ENCODE measurements at regions not wholly inside any gene's neighbourhood (a gene's known extent, or its start where the extent isn't known, plus 50 kb on each side); places are given as distances from the start of the nearest gene placed in this dataset.
"Not testable (repeated sequence)": the region's sequence is repeated elsewhere in the genome, so short reads cannot be mapped to it uniquely, and the experiment has no call there.

- DNase-seq (ENCODE audit: low spot score) = no peak
Observed at GRCh38 chr11:23252426-23252825, 392.2 kb upstream of the CCDC179 start.

GRCh38 chr11:23257088-23257487 lies 396.8 kb upstream of the CCDC179 start:
- DNase-seq (ENCODE audit: low spot score) = no peak

- no peak for DNase-seq (ENCODE audit: low spot score)
Observed at GRCh38 chr11:23257556-23257955, 397.3 kb upstream of the CCDC179 start.

- no peak for DNase-seq (ENCODE audit: low spot score)
Observed at GRCh38 chr11:23263466-23263865, 403.2 kb upstream of the CCDC179 start.

- DNase-seq (ENCODE audit: low spot score) = no peak
Observed at GRCh38 chr11:23272095-23272494, 411.8 kb upstream of the CCDC179 start.

GRCh38 chr11:23278121-23278520 lies 417.8 kb upstream of the CCDC179 start:
- no peak for DNase-seq (ENCODE audit: low spot score)

GRCh38 chr11:23280088-23280487 lies 419.8 kb upstream of the CCDC179 start:
- DNase-seq (ENCODE audit: low spot score) = no peak

- DNase-seq (ENCODE audit: low spot score) = no peak
Observed at GRCh38 chr11:23283666-23284065, 423.4 kb upstream of the CCDC179 start.

- no peak for DNase-seq (ENCODE audit: low spot score)
Observed at GRCh38 chr11:23284631-23285030, 424.4 kb upstream of the CCDC179 start.

- no peak for DNase-seq (ENCODE audit: low spot score)
Observed at GRCh38 chr11:23288003-23288783, 427.9 kb upstream of the CCDC179 start.

GRCh38 chr11:23295241-23295640 lies 435.0 kb upstream of the CCDC179 start:
- no peak for DNase-seq (ENCODE audit: low spot score)

- no peak for DNase-seq (ENCODE audit: low spot score)
Observed at GRCh38 chr11:23308041-23308440, 447.8 kb upstream of the CCDC179 start.

GRCh38 chr11:23310276-23310675 lies 450.0 kb upstream of the CCDC179 start:
- DNase-seq (ENCODE audit: low spot score) = no peak

GRCh38 chr11:23311986-23312940 lies 452.0 kb upstream of the CCDC179 start:
- DNase-seq (ENCODE audit: low spot score) = no peak

GRCh38 chr11:23313001-23313400 lies 452.7 kb upstream of the CCDC179 start:
- no peak for DNase-seq (ENCODE audit: low spot score)

GRCh38 chr11:23314162-23314561 lies 453.9 kb upstream of the CCDC179 start:
- no peak for DNase-seq (ENCODE audit: low spot score)

- DNase-seq (ENCODE audit: low spot score) = no peak
Observed at GRCh38 chr11:23315286-23315685, 455.0 kb upstream of the CCDC179 start.

GRCh38 chr11:23317816-23318215 lies 457.5 kb upstream of the CCDC179 start:
- no peak for DNase-seq (ENCODE audit: low spot score)

- no peak for DNase-seq (ENCODE audit: low spot score)
Observed at GRCh38 chr11:23318670-23319069, 458.4 kb upstream of the CCDC179 start.

- DNase-seq (ENCODE audit: low spot score) = no peak
Observed at GRCh38 chr11:23320131-23320530, 459.9 kb upstream of the CCDC179 start.

- not testable (repeated sequence) for DNase-seq (ENCODE audit: low spot score)
Observed at GRCh38 chr11:23335586-23335985, 475.3 kb upstream of the CCDC179 start.

- DNase-seq (ENCODE audit: low spot score) = no peak
Observed at GRCh38 chr11:23336961-23337360, 476.7 kb upstream of the CCDC179 start.

- DNase-seq (ENCODE audit: low spot score) = no peak
Observed at GRCh38 chr11:23353611-23354010, 493.3 kb upstream of the CCDC179 start.
